ENCODE measurements at regions not wholly inside any gene's neighbourhood (a gene's known extent, or its start where the extent isn't known, plus 50 kb on each side); places are given as distances from the start of the nearest gene placed in this dataset.

GRCh38 chr11:134519390-134519750 is 107.3 kb upstream of the B3GAT1 start:
- no peak for TF ChIP-seq CTCF (IDR thresholded peaks at IDR 0.05 in 4 of 5, conservative IDR thresholded peaks at IDR 0.05 in 1 of 5)
- no peak for TF ChIP-seq POLR2A (IDR thresholded peaks at IDR 0.05)
